GM21723 (cell line): ENCODE measurements at regions not wholly inside any gene's neighbourhood (a gene's known extent, or its start where the extent isn't known, plus 50 kb on each side); places are given as distances from the start of the nearest gene placed in this dataset.
"Not testable (repeated sequence)": the region's sequence is repeated elsewhere in the genome, so short reads cannot be mapped to it uniquely, and the experiment has no call there.

Experiments used
- ATAC-seq: cut with Tn5 transposase; IDR thresholded peaks from one replicate; pipeline ENCODE4 v1.9.1; 2021; ENCODE audit warnings: mild to moderate bottlenecking, moderate library complexity; ENCODE audit not compliant: unreplicated experiment

DNA sequence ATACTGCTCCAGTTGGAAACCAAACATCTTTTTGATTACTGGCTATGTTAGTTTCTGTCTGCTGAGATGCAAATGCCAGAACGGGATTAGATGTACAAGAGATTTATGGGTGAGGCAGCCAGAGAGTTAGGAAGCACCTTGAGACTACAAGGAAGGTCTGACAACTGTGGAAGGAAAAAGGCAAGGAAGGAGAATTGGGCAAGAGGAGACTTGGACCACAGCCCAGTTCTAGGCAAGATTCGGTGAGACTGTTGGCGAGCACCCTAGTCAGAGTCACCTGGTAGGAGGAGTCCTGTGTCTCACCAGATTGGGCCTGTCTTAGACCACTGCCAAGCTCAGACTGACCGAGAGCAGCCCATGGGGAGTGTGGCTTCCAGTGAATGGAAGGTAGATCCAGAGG lies 91.8 kb upstream of the F13A1 start:
- no peak for ATAC-seq

DNA sequence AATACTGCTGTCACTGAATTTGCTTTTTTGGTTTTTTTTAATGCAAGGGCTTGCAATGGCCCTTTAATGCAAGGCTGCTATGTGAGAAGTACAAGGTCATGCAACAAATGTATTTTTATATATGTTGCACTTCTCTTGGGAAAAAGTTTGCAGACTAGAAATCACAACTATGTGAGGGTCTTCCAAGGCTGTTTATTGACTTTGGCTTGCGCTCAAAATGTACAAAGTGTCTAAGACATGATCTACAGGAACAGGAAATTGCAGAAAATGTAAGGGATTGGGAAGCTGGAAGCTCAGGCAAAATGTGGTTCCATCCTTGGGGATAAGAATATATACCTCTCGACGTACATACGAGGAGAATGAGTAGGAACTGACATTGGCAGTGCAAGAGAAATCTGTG lies 92.2 kb upstream of the F13A1 start:
- no peak for ATAC-seq

DNA sequence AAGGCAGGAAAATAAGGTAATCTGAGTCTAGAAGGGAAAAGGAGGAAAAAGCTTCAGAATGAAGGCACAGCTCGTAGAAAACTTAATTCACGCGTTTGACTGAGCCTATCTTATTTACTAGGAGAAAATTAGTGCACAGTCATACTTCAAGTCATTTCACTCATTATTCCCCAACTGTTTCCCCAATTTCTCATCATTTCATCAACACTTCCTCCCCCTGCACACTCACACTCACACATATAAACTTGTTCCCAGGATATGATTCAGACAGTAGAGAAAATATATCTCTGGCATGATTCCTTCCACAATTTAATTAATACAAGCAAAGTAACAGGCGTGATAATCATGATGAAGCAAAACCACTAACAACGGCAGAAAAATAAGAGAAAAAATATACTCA lies 94.5 kb upstream of the F13A1 start:
- ATAC-seq, result no peak

DNA sequence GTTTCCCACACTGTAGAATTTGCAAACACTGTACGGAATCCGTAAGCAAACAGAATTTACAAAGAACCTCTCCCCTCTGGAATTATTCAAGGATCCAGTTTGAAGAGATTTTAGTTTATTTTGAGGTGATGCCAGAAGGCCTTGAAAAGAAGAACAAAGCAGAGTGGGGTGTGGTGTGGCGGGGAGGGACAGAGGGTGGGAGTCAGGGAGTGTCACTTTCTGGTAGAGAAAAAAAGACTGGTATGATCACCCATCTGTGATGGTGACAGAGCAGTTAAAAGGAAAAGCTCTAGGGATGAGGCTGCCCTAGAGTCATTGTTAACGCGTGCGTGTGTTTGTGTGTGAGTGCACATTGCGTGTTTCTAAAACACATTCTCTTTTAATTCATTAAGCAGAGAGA lies 97.0 kb upstream of the F13A1 start:
- ATAC-seq, result no peak

DNA sequence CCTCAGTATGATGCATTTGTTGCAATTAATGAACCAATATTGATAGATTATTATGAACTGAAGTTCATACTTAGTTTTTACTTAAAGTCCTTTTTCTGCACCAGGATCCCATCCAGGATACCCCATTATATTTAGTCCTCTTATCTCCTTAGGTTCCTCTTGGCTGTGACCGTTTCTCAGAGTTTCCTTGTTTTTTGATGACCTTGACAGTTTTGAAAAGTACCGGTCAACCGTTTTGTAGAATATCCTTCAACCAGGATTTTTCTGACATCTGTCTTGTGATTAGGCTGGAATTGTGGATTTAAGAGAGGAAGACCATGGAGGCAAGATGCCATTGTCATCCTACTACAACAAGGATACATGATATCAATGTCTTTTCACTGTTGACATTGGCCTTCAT lies 98.0 kb upstream of the F13A1 start:
- ATAC-seq, result no peak

DNA sequence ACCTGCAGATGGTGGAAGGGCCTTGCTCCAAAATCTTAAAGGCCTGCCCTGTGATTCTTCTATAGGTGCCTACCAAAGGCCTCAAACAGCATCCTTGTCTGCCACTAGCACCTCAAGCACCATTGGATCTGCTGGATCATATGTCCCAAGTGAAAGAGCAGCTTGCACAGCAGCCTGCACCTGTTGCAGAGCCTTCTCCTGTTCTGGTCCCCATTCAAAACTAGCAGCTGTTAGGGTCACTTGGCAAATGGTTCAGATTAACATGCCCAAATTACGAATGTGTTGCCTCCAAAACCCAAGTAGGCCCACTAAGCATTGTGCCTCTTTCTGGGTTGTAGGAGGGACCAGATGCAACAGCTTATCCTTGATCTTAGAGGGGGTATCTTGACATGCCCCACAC lies 99.6 kb upstream of the F13A1 start:
- no peak for ATAC-seq

DNA sequence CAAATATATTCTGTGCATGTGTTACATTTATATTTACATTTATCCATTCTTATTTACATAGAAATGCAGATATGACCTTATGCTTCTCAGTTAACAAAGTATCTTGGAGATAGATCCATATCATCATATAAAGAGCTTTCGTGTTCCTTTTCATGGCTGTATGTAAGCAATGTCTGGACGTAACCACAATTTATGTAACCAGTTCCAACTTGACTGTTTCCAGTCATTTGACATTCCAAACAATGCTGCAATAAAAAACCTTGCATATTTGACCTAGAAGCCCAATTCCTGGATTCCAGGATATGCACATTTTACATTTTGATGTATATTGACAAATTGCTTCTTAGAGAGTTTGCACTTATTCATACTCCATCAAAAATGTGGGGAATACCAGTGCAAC lies 113.7 kb upstream of the F13A1 start:
- no peak for ATAC-seq

DNA sequence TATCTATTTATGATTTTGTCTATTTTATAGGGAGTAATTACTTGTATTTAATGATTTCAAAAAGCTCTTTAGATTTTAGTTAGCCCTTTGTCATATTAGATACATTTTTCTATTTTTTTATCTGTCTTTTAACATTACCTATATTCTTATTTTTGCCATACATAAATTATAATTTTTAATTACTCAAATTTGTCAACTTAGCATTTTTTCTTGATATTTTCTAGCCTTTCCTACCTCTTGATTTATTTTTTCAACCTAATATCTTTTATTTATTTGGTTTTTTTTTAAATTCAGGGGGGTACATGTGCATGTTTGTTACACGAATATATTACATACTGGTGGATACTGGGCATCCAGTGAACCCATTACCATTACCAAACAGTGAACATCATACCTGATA lies 114.3 kb upstream of the F13A1 start:
- ATAC-seq, result no peak

DNA sequence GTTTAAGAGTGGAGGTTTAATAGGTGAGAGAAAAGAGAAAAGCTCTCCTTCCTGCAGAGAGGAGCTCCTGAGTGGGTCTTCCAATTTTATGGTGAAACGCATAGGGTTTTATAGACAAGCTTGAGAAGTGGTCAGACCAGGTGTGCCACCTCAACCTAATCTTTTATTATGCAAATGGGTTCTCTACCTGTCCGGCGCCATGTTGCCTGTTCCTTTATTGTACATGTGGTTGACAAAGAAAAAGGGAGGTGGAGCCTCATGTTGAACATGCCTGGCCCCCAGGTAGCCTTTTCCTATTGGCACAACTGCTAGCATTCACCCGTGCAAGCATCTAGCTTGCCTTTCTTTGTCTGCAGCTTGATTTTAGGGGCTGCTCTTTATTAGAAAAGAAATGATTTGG lies 115.9 kb upstream of the F13A1 start:
- ATAC-seq, result no peak

DNA sequence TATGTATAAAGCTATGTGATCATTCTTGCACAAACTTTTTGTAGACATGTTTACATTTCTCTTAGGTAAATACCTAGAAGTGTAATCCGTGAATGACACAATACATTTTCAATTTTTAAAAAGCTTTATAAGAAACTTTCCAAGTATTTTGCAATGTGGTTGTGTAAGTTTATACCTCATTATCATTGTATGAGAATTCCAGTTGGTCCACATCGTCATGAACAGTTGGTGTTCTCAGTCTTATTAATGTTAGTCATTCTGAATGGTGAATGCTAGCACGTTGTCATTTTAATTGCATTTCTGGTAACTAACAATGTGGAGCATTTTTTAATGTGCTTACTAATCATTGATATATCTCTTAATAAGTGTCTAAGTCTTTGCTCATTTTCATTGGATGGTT lies 116.5 kb upstream of the F13A1 start:
- ATAC-seq, result no peak

DNA sequence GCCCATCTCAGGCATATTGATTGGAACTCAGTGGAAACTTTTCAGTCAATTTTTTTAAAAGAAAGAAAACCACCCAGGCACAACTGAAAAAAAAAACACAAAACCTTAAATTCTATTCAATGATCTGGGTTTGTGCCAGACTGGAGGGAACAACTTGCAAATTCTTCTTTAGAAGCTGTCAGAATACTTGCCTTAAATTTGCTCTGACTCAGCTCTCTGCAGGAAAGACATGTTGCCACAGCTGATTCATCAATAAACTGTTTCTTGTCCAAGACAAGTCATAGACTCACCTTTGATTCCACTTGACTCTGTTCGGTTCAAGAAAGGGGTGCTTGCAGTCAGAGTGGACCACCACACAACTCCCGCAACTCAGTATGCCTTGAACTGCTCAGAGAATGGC lies 117.8 kb upstream of the F13A1 start:
- ATAC-seq, result no peak

DNA sequence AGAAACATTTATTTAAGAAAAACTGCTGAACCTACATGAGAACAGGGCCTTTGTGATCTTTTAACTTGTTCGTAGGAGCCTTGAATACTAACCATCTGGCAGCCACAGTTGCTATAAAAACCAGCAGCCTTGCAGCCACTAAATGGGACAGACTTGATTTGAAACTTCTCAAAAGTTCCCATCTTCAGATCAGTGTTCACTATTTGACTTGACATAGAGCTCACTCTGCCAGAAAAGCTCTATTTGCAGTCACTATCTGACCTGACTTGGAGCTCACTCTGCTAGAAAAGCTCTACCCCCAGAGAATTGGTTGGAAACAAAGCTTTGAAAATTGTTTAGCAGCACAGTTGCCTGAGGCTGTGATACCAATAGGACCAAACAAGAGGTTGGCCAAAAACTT lies 119.3 kb upstream of the F13A1 start:
- ATAC-seq, result no peak

DNA sequence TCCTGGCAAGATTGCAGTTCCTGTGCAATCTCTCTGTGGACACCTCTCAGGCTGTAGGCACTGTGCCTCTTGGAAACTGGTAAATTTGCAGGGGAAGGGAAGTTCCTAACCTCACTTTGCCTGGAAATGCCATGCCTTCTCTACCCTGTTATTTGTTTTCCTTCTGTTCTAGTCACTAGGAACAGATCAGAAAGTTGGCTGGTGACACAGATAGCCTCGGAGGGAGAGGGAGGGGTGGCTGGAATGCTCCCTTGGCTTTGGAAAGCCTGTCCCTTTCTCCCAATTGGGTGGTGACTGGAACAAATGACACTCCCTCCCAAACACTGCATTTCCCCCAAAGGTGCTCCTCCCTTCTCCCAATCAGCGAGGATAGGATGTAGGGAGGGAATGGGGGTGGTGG lies 131.5 kb upstream of the F13A1 start:
- ATAC-seq, result no peak

DNA sequence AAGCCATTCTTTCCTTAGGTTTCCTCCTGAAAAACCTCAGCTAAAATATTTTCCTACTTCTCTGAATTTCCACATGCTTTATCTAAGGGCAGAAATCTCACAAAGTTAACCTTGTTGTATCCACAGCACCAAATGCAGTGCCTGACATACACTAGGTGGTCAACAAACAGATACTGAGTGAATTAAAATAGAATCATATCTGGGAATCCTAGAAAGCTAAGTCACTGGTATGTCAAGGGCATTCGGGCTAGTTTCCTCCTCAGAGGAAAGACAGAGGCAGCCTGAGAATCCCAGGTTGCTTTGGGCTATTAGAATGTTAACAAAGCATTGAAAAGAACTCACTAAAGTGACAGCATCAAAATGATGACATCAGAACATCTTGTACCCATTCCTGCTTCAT lies 132.7 kb upstream of the F13A1 start:
- ATAC-seq, result no peak

DNA sequence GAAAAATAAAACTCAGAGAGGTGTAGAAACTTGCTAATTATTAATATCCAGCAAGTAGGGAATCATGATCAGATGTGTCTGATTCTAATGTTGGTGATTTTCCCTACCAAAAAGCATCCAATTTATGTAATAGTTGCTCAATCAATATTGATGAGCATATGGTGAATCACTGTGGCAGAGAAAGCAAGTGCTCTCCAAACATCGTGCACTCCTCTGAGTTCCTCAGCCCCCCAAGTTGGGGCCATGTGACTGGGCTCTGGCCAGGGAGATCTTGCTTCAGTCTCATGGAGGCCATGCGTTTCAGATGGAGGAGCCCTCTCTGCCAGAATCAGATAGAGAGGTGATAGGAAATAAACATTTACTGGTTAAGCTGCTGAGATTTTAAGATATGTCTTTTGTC lies 133.2 kb upstream of the LY86 start:
- ATAC-seq, result no peak

DNA sequence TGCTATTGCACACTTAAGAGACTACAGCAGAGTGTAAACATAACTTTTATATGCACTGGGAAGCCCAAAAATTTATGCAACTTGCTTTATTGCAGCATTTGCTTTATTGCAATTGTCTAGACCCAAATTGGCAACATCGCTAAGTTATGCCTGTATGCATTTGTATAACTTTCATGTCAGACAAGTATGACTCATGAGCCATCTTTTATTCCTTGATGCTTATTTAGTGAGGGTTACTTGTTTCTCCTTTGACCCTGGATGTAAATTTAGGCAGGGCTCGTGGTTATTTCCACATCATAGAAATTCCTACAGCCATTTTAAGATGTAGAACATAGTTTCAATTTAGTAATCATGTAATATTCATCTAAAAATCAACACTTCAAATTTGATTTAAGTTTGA lies 130.3 kb upstream of the LY86 start:
- no peak for ATAC-seq

DNA sequence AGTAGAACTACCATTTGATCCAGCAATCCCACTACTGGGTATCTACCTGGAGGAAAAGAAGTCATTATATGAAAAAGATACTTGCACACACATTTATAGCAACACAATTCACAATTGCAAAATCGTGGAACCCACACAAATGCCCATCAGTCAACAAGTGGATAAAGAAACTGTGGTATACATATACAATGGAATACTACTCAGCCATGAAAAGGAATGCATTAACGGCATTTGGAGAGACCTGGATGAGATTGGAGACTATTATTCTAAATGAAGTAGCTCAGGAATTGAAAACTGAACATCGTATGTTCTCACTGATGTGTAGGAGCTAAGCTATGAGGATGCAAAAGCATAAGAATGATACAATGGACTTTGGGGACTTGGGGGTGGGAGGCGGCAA lies 128.6 kb upstream of the LY86 start:
- ATAC-seq, result not testable (repeated sequence)

DNA sequence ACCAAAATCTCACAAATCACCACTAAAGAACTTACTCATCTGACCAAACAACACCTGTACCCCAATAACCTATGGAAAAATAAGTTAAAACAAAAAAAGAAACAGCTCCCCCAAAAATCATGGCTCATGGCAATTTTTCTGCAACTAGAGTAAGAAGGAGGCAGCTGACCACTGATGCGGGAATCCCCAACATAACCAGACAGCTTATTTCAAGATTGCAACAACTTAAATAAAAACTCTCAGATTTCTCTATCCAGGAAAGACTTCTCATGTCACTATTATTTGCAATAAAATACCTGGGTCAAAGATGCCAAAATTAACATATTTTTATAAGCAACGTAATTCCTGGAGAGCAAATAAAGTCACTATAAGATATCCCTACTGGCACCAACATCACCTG lies 128.1 kb upstream of the LY86 start:
- ATAC-seq, result no peak

DNA sequence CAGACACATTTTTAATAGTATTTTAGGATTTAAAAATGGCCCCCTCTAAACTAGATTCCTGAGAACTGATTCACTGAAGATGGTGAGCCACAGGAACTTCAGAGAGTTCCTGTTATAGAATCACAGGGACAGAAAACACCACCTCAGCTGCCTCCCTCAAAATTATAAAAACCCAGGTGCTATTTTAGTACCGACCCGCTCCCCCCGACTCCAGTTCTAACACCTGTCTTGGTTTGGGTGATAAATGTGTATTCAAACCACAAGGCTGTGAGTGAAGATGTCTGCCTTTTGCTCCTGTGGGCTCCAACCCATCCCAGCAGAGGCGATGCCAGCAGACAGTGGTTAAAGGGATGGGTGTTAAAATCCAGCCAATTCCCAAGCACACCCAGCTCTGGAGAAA lies 127.4 kb upstream of the LY86 start:
- no peak for ATAC-seq

DNA sequence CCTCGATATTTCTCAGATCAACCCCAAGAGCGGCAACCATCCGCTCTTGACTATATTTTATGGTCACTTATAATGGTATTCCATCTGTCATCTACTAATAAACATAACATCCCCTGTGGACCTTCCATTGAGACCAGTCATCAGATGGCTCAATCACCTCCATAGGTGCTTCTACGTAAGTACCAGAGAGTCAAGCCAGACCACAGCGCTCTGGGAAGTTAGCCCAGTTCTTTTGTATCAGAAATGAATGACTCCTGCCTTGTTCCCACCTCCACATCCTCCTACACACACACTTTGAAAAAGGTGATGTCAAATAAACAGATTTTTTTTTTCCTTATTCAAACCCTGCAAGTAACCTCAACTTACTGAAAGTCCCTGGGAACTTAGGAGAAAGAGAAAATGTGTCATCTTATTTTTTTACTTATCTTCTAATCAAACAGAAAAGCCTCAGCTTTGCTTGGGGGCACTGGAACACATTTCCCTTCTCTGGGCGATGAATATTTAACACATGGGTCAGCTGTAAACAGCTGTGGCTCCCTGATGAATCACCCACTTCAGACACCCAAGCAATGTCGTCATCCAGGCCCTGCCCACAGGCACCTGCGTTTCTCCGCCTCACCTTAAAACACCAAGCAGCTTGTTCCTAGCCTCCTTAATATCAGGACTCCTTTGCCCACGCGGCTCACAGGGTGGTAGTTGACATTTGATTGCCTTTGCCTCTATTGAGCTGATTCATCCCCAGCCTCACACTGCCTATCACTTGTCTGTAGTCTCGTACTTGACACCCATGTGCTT lies 121.4 kb upstream of the LY86 start:
- no peak for ATAC-seq

DNA sequence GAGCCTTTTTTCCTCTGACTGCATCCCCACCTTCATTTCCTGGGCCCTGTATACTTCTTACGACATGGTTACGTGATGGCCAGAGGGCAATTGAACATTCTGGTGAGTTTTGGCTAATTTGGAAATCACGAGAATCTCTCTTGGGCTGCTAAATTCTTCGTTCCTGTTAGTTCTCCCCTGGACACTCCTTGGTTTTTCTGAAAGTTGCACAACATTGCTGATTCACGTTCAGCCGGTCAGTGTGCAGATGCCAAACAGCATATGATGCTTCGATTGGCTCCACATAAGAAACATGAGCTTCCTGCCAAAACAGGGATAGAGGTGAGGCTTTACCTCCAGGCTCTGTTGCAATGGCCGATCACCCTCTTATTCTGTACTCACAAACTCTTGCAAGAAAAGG lies 119.4 kb upstream of the LY86 start:
- no peak for ATAC-seq

DNA sequence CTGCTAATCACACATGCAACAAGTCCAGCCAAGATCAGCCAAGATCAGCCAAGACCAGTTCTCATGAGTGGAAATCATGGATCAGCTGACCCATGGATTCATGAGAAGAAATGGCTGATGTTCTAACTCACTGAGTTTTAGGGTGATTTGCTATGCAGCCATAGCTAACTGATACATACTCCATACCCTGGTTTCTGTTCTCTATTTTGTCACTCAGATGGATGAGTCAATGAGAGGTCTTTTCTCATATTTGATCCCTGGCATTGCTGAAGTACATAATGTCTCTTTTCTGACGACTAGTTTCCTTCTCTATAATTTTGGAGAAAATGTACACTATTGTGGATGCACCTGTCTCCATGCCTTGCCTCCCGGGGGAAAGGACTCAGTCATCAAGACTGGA lies 118.4 kb upstream of the LY86 start:
- ATAC-seq, result no peak

DNA sequence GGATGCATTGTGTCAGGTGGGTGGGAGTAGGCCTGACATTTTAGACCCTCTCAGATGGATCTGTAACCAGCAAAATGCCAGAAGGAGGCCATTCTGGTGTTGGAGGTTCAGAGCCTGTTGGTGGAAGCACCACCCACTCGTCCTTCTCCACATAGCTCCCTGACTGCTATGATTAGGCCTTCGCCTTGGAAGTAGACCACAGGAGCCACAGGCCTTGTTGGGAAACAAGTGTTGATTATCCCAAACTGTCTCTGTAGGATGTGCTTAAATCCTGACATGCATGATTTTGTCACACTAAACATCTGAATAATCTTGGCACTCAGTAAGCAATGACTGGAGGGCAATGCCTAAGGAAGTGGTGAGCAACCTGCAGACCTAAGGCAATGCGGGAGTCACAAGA lies 117.2 kb upstream of the LY86 start:
- ATAC-seq, result no peak
